ENCODE measurements at regions not wholly inside any gene's neighbourhood (a gene's known extent, or its start where the extent isn't known, plus 50 kb on each side); places are given as distances from the start of the nearest gene placed in this dataset.

DNA sequence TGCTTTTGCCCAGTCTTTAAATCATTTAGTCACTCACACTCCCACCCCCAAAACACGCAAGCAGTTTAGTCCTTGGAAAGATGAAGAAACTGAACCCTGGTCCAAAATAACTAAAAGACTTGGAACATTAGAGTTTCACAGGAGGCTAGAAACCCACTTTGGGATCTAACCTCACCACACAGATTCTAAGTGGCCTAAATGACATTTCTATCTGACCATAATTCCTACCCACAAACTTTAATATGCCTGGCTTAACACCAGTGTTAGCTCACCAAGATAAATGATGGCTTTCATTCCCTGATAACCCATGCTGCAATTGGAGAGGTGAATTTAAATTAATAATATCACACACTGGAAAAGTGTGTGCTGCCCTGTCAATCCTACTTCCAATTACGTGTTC lies 295.3 kb upstream of the UBE2E2 start:
- DNase-seq (ENCODE audit: low spot score) (no peak), ATAC-seq (no peak), FAIRE-seq (no peak)
- BruUV-seq (replicated peaks) = no TSS peak
- Histone ChIP-seq H4K20me1 (ENCODE audit: insufficient read depth, low read length) (no peaks in the 10 kb centered on the region), H3K9me3 (ENCODE audit: low read length) (peaks cover under 1% of the 10 kb centered on the region; the same call in 1 of the 2 replicates), H3K79me2 (ENCODE audit: insufficient read depth, low read length) (no peaks in the 10 kb centered on the region), H3K36me3 (replicated peaks in 1 of 2; ENCODE audit: control insufficient read depth in 1 of 2, insufficient read depth in 2 of 2, low read length in 2 of 2) (no peaks in the 10 kb centered on the region), H3K9ac (ENCODE audit: insufficient read depth, low read depth, low read length) (no peak overlapping the region), H3K4me3 (replicated peaks in 1 of 3; ENCODE audit: insufficient read depth in 1 of 3, low read depth in 2 of 3, low read length in 3 of 3) (no peak overlapping the region), H3K4me1 (ENCODE audit: insufficient read depth, low read length) (no peaks in the 10 kb centered on the region), H3K4me2 (ENCODE audit: low read depth, low read length) (no peak overlapping the region), H3K27ac (ENCODE audit: extremely low read length, insufficient read depth, low read length) (no peak overlapping the region), H2AFZ (ENCODE audit: low read length) (no peak overlapping the region), H3K27me3 (ENCODE audit: control insufficient read depth in 1 of 2, insufficient read depth in 2 of 2, low read length in 2 of 2) (no peaks in the 10 kb centered on the region)
- WGBS (ENCODE audit: low lambda C conversion rate) = 0% methylated on average over 2 of the region's 2 CpGs
- POLR2A ChIA-PET = no interaction called here
- in situ Hi-C loops (cut with HindIII; ENCODE audit: extremely low pct_ligation_motif_present, low pct_unique_long_range_greater_than_20kb) (no loop called here), intact Hi-C loops (cut with micrococcal nuclease; ENCODE audit: unreplicated experiment) (no loop called here)
- TF ChIP-seq HNRNPLL (IDR thresholded peaks at IDR 0.05; ENCODE audit: low read depth, low read length, poor library complexity, severe bottlenecking) (no peak), LCORL (IDR thresholded peaks at IDR 0.05) (no peak), LCORL (CRISPR knock-in tag; IDR thresholded peaks at IDR 0.05) (no peak)
- CTCF ChIA-PET (ENCODE audit: low intra/inter-chr PET ratio, low total read pairs) = no interaction called here

GRCh38 chr3:22908989-22909507 lies 294.1 kb upstream of the UBE2E2 start:
- no peaks in the 10 kb centered on the region; the same call in 1 of the 2 replicates for H3K9me3 ChIP-seq (ENCODE audit: low read length)
- H3K27me3 ChIP-seq (ENCODE audit: control insufficient read depth in 1 of 2, insufficient read depth in 2 of 2, low read length in 2 of 2) = no peaks in the 10 kb centered on the region
- H4K20me1 ChIP-seq (ENCODE audit: insufficient read depth, low read length) = no peaks in the 10 kb centered on the region
- H2AFZ ChIP-seq (ENCODE audit: low read length) = no peak overlapping the region
- no peaks in the 10 kb centered on the region for H3K36me3 ChIP-seq (replicated peaks in 1 of 2; ENCODE audit: control insufficient read depth in 1 of 2, insufficient read depth in 2 of 2, low read length in 2 of 2)
- CTCF ChIA-PET (ENCODE audit: low intra/inter-chr PET ratio, low total read pairs) = no interaction called here
- no peaks in the 10 kb centered on the region for H3K79me2 ChIP-seq (ENCODE audit: insufficient read depth, low read length)
- no peak for FAIRE-seq
- in situ Hi-C loops (cut with HindIII; ENCODE audit: extremely low pct_ligation_motif_present, low pct_unique_long_range_greater_than_20kb) (no loop called here), intact Hi-C loops (cut with micrococcal nuclease; ENCODE audit: unreplicated experiment) (no loop called here)
- WGBS (ENCODE audit: low lambda C conversion rate) = 0% methylated on average over 3 of the region's 3 CpGs
- TF ChIP-seq, protein P1, sequence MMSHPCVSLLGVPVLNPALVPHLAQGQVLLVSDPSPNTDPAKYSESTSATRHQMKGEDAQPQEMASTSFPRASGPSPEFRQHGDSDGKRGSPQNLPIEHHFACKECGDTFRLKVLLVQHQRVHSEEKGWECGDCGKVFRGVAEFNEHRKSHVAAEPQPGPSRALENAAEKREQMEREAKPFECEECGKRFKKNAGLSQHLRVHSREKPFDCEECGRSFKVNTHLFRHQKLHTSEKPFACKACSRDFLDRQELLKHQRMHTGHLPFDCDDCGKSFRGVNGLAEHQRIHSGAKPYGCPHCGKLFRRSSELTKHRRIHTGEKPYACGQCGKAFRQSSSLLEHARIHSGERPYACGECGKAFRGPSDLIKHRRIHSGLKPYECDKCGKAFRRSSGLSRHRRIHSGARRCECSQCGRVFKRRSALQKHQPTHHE (CRISPR knock-in tag; IDR thresholded peaks at IDR 0.05; ENCODE audit: borderline replicate concordance) = no peak
- TF ChIP-seq ZFP41 (CRISPR knock-in tag; IDR thresholded peaks at IDR 0.05; ENCODE audit: borderline replicate concordance) (no peak), CTCF (CRISPR knock-in tag; IDR thresholded peaks at IDR 0.05) (no peak), CHD2 (IDR thresholded peaks at IDR 0.05; ENCODE audit: low read depth, low read length) (no peak), SATB2 (CRISPR knock-in tag; IDR thresholded peaks at IDR 0.05) (no peak)
- no peak overlapping the region for H3K9ac ChIP-seq (ENCODE audit: insufficient read depth, low read depth, low read length)
- no TSS peak for BruUV-seq (replicated peaks)
- no peaks in the 10 kb centered on the region for H3K4me1 ChIP-seq (ENCODE audit: insufficient read depth, low read length)
- ATAC-seq = no peak
- no peak for DNase-seq (ENCODE audit: low spot score)
- POLR2A ChIA-PET = no interaction called here
- H3K27ac ChIP-seq (ENCODE audit: extremely low read length, insufficient read depth, low read length) = no peak overlapping the region
- H3K4me2 ChIP-seq (ENCODE audit: low read depth, low read length) = no peak overlapping the region
- H3K4me3 ChIP-seq (replicated peaks in 1 of 3; ENCODE audit: insufficient read depth in 1 of 3, low read depth in 2 of 3, low read length in 3 of 3) = no peak overlapping the region

Measured in HepG2 (cell line).